NCI-H82 treated with DMSO at 0.1 percent for 48 hours (cell line): ENCODE measurements at regions not wholly inside any gene's neighbourhood (a gene's known extent, or its start where the extent isn't known, plus 50 kb on each side); places are given as distances from the start of the nearest gene placed in this dataset.

Experiments
- DNase-seq: peaks from one replicate; lab custom pipeline; 2025; ENCODE audit not compliant: unreplicated experiment; lab: John Stamatoyannopoulos, UW

- no peak for DNase-seq
Observed at GRCh38 chr5:107088907-107089306, 581.8 kb downstream of the EFNA5 start.

GRCh38 chr5:107085572-107085971 lies 585.2 kb downstream of the EFNA5 start:
- no peak for DNase-seq

- no peak for DNase-seq
Observed at GRCh38 chr5:107074996-107075395, 595.7 kb downstream of the EFNA5 start.

- no peak for DNase-seq
Observed at GRCh38 chr5:107072967-107073366, 597.8 kb downstream of the EFNA5 start.

GRCh38 chr5:107072440-107072839 lies 598.3 kb downstream of the EFNA5 start:
- DNase-seq: no peak

- no peak for DNase-seq
Observed at GRCh38 chr5:107068782-107069181, 602.0 kb downstream of the EFNA5 start.

GRCh38 chr5:107067395-107067794 lies 603.3 kb downstream of the EFNA5 start:
- DNase-seq: no peak

GRCh38 chr5:107063511-107063910 lies 607.2 kb downstream of the EFNA5 start:
- no peak for DNase-seq

- no peak for DNase-seq
Observed at GRCh38 chr5:107058803-107059202, 611.9 kb downstream of the EFNA5 start.

- DNase-seq: no peak
Observed at GRCh38 chr5:107058235-107058634, 612.5 kb downstream of the EFNA5 start.

- DNase-seq: no peak
Observed at GRCh38 chr5:107056278-107056677, 614.5 kb downstream of the EFNA5 start.

- DNase-seq: no peak
Observed at GRCh38 chr5:107047048-107047447, 623.7 kb downstream of the EFNA5 start.

- DNase-seq: no peak
Observed at GRCh38 chr5:107043665-107044064, 627.1 kb downstream of the EFNA5 start.

GRCh38 chr5:107040907-107041306 lies 629.8 kb downstream of the EFNA5 start:
- DNase-seq: no peak

- DNase-seq: no peak
Observed at GRCh38 chr5:107032629-107033028, 638.1 kb downstream of the EFNA5 start.

- DNase-seq: no peak
Observed at GRCh38 chr5:107028938-107029337, 641.8 kb downstream of the EFNA5 start.

GRCh38 chr5:107025712-107026497 lies 644.8 kb downstream of the EFNA5 start:
- no peak for DNase-seq

GRCh38 chr5:107023732-107024131 lies 647.0 kb downstream of the EFNA5 start:
- no peak for DNase-seq

GRCh38 chr5:107021575-107021974 lies 649.2 kb downstream of the EFNA5 start:
- DNase-seq: no peak

- DNase-seq: no peak
Observed at GRCh38 chr5:107020626-107021025, 650.1 kb downstream of the EFNA5 start.

GRCh38 chr5:107017616-107018015 lies 653.1 kb downstream of the EFNA5 start:
- DNase-seq: no peak

GRCh38 chr5:107012371-107012770 lies 658.4 kb downstream of the EFNA5 start:
- DNase-seq: no peak

- DNase-seq: no peak
Observed at GRCh38 chr5:107011605-107012004, 659.1 kb downstream of the EFNA5 start.
